Inflammatory macrophage treated with lipopolysaccharide for 4 hours (primary cell): ENCODE measurements at regions not wholly inside any gene's neighbourhood (a gene's known extent, or its start where the extent isn't known, plus 50 kb on each side); places are given as distances from the start of the nearest gene placed in this dataset.
"Not testable (repeated sequence)": the region's sequence is repeated elsewhere in the genome, so short reads cannot be mapped to it uniquely, and the experiment has no call there.

ENCODE experiments used
- DNase-seq: peaks from one replicate; pipeline ENCODE4 v3.0.0-alpha.2; 2020

GRCh38 chr2:15810477-15811150, 129.7 kb upstream of the MYCN start:
- no peak for DNase-seq

DNA sequence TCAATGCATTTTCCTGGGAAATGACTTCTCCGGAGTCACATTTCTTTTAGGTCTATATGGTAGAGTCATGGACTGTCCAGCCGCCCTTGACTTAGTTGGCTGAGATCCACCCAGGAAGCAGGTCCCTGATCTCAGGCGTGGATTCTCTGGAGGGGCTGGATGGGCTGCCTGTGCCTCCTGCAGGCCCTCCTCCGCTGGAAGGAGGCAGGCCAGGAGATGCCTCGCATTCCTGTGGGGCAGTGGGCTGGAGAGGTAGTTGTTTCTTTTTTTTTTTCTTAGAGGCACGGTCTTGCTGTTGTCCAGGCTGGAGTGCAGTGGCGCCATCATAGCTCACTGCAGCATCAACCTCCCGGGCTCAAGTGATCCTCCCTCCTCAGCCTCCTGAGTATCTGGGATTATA, 129.0 kb upstream of the MYCN start:
- no peak for DNase-seq

GRCh38 chr2:15812187-15812780, 128.1 kb upstream of the MYCN start:
- no peak for DNase-seq

- no peak for DNase-seq
These were observed 126.7 kb upstream of the MYCN start for GRCh38 chr2:15813481-15814266.

GRCh38 chr2:15814403-15814802, 125.9 kb upstream of the MYCN start:
- DNase-seq, result no peak

DNA sequence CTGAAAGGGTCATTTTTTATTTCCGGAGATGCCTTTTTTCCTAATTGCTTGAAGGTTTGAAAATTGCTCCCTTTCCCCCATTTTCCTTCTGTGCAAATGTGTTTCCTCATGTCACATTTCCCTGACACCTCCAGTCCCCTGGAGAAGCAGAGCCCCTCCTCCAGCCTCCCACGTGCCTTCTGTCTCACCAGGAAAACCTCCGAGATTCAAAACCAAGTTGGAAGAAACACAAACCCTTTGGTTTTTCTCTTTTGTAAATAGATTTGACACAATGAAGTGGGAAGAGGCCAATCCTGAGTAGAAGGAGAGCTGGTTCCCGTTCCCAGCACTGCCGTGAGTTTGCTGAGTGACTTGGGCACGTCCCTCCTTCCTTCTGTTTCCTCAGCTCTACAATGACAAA, 125.4 kb upstream of the MYCN start:
- no peak for DNase-seq

- no peak for DNase-seq
These were observed 124.1 kb upstream of the MYCN start for GRCh38 chr2:15816226-15816625.

DNA sequence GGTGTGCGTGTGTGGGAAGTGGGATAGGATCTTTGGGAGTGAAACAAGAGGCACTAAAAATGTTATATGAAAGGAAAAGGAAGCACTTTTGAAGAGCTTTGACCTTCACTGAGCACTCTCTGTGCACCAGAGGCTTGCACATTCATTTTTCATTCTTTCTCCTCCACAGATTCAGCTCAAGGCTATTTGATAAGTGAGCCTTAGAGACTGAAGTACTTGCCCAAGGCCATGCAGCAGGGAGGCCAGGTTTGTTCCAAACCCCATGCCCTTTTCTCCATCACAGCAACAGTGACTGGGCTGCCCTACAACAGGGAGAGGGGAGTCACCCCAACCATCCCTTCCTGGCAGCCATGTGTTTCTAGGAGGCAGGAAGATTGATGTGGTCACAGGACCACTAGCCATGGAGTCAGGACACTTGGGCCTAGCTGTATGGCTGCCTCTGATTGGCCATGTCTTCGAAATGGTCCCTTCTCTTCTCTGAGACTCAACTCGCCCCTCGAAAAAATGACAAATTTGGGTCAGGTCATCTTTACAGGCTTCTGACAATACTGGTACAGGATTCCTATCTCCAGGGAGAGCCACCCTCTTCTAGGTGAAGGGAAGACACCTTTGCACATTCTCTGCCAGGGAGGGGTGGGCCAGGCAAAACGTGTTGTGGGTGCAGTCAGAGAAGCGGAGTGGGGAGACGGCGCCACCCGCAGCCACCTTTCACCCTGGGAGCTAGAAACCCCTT, 123.5 kb upstream of the MYCN start:
- no peak for DNase-seq

DNA sequence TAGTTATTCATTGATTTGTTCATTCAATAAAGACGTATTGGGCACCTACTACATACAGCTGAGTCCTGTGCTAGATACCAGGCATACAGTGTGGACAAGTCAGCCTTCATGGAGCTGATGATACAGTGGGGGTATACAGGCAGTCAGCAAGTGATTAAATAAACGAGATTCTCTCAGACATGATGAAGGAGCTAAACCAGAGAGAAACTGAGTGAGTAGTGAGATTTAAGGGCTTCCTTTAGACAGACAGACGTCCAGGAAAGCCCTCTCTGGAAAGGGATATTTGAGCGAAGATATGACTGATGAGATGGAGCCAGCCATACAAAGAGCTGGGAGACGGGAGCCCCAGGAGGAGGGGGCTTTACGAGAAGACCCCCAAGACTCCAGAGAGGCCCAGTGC, 122.6 kb upstream of the MYCN start:
- DNase-seq, result no peak

GRCh38 chr2:15818318-15818753, 122.0 kb upstream of the MYCN start:
- no peak for DNase-seq

DNA sequence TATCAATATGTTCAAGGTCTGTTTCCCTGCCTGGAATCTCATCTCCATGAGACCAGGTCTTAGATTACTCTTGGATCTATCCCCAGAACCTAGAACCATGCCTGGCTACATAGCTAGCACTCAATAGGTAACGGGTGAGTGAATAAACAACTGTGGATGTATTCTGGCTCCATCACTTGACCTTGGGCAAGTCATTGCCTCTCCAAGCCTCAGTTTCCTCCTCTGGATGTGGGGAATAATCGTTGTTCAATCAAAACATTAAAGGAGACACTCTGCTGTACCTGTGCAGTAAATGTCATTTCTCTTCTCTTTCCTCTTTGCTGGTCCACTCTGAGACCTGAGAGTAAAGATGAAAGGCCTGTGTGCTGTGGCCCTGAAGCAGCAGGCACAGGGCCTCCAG, 121.5 kb upstream of the MYCN start:
- DNase-seq, result no peak

GRCh38 chr2:15819562-15820256, 120.6 kb upstream of the MYCN start:
- DNase-seq, result no peak

DNA sequence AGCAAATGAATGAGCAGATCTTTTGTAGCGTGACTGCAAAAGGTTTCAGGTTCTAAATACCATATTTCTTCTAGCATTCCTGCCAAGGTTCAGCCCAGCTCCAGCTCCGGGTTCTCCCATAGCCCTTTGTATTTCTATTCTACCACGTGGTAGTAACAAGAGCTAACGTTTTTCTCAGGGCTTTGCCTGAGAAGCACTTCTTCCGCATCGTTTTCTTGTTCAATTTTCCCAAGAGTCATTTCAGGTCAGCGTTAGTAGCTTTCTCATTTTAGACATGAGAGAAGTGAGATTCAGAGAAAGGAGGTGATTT, 120.1 kb upstream of the MYCN start:
- no peak for DNase-seq

DNA sequence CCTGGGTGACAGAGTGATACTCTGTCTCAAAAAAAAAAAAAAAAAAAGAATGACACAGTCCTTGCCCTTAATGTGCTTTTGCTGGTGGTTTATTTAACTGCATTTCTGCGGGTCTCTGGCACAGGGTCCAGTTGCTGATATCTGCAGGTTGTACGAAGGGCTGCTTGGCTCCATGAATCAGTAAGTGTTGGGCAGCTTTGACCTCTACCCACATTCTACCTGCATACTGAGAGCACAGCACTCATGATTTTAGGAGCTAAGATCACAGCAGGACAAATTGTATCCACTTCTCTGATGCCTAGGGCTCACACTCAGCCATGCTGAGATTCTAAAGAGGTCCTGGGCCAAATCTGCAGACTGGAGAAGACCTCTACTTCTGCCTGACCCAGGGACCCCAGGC, 119.4 kb upstream of the MYCN start:
- no peak for DNase-seq

- DNase-seq, result no peak
These were observed 118.0 kb upstream of the MYCN start for GRCh38 chr2:15822151-15823044.

DNA sequence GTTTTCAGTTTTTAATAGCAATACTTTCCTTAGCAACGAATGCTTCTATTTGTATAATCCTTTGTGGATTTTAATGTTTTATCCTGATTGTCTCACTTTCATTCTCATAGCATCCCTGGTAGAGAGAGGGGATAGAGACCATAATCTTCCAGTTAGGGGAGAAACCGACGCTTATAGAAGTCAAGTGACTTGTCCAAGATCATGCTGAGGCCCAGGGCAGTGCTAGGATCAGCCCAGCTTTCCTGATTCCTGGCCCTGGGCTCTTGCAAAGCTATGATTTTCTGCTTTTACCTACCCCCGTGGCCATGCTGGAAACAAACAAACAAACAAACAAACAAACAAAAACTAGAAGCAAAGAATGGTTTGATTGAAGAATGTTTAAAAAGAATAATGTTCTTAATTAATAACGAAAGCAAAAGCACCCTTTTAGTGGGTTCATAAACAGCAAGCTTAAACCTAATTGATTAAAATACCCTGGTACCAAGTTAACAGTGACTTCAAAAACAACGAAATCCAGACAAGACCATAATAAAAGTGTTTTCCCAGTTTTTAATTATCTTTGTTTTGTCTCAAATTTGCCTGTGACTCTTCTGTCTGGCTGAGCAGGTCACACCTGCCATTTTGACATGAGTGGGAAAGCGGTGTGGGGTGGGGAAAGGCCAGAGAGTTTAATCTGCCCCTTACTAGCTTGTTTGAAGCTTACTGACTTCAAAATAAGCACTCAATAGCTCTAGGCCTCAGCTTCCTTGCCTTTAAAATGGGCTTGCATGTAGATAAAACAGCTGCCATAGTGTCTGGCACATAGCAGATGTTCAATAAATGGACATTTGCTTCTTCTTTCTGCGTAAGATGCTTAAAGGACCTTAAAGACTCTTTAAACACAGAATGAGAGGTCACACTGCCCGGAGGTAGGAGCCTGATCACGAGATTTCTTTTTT, 116.6 kb upstream of the MYCN start:
- no peak for DNase-seq

- not testable (repeated sequence) for DNase-seq
These were observed 115.9 kb upstream of the MYCN start for GRCh38 chr2:15824467-15824866.

DNA sequence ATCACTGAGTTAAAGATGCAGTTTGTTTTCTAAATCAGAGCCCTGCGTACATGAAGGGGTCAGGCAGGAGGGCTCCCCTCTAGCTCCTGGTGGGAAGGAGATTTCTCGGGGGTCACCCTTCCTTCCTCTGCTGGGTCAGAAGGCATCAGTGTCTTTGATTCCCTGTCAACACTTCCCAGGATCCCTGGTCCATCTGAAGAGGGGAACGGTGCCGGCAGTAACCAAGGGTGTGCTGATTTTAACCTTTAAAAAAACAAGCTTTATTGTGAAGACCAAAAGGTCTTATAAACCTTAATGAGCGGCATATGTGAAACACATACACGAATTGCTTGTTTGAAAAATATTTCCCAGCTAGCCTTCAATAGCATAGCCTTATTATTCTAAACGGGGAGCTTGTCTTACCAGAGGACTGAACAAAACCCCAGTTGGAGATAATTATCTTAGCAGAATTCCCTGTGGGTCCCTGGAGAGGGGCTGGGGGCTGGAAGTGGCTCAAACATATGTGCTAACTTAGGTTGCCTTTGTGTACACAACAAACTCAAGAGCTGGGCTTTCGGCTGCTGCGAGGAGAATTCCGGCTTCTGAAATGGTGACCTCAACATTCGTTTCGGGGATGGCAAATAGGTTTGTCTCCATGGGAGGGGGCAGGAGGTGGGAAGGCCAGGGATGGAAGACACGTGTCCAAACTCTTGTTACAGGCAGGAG, 114.9 kb upstream of the MYCN start:
- DNase-seq, result no peak

GRCh38 chr2:15826273-15826717, 114.1 kb upstream of the MYCN start:
- no peak for DNase-seq

DNA sequence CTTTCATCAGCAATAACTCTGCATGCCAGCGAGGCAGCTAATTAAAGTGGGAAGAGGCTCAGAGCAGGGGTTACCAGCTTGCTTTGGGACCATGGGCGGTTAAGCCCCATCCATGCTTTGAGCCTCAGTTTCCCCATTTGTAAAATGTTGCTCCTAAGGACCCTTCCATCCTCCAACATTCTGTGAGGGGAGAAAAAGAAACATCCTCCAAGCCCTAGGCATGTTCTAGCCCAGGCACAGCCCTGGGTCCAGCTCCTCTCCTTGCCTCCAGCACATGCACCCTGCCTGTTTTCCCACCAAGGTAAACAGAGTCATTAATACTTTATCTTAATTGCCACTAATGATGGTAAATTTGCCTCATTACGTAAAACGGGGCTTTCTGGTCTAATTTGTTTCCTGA, 113.3 kb upstream of the MYCN start:
- no peak for DNase-seq
